GM12878 (cell line): ENCODE measurements at regions not wholly inside any gene's neighbourhood (a gene's known extent, or its start where the extent isn't known, plus 50 kb on each side); places are given as distances from the start of the nearest gene placed in this dataset.

Experiments
- ATAC-seq: fragments of 200-7000 bp; cut with Tn5 transposase; 3 replicates; pipeline ENCODE4 v1.9.1; 2020; ENCODE audit warnings: mild to moderate bottlenecking, moderate library complexity
- BruUV-seq: library from RNA; stranded (reverse); fragments of 400-500 nt; replicated peaks from 2 replicates; lab custom pipeline; 2021; lab: Mats Ljungman, UMichigan
- CTCF ChIA-PET: fragments of 300-600 bp; sonication (Branson Sonifier 250); formaldehyde crosslinking; extraction: SDS; loops from one replicate; lab custom pipeline; 2021; ENCODE audit warnings: inconsistent platforms; lab: Yijun Ruan, JAX
- POLR2A ChIA-PET: fragments of 350-600 bp; formaldehyde crosslinking; extraction: SDS; loops from one replicate; lab custom pipeline; 2021; ENCODE audit warnings: inconsistent platforms; lab: Charles Lee
- RAD21 ChIA-PET: fragments of 300-600 bp; sonication (Branson Sonifier 250); formaldehyde crosslinking; loops from one replicate; lab custom pipeline; 2023; ENCODE audit warnings: antibody characterized with exemption; ENCODE audit not compliant: unreplicated experiment; lab: Charles Lee
- SMC1A ChIA-PET: fragments of 300-600 bp; sonication (Branson Sonifier 250); formaldehyde crosslinking; loops from one replicate; lab custom pipeline; 2023; ENCODE audit not compliant: unreplicated experiment, uncharacterized antibody; lab: Charles Lee
- DNase-seq: peaks from one replicate; pipeline ENCODE4 v3.0.0-alpha.2; 2011; ENCODE audit warnings: low read depth, low spot score
- FAIRE-seq: peaks from 3 replicates; lab custom pipeline; 2011; peaks lifted over from hg19 to GRCh38; lab: Jason Lieb, UNC
- H2AFZ ChIP-seq: 2 replicates; pipeline ENCODE4 v1.6.0; 2011; ENCODE audit warnings: low read depth, low read length, control low read depth; ENCODE audit not compliant: control insufficient read depth
- H3K27ac ChIP-seq: 2 replicates; pipeline ENCODE4 v1.5.1; 2011; ENCODE audit warnings: control low read depth; ENCODE audit not compliant: control insufficient read depth, insufficient read depth
- H3K27me3 ChIP-seq, 2 experiments: replicated peaks in 1 of 2; 2 replicates each; pipeline versions ENCODE4 v1.6.0 to v1.6.1; 2011; ENCODE audit warnings: low read length in 1 of 2; ENCODE audit not compliant: control insufficient read depth in 2 of 2, insufficient read depth in 2 of 2
- H3K36me3 ChIP-seq, 2 experiments: 2 replicates each; pipeline ENCODE4 v1.5.1; 2011; ENCODE audit warnings: low read length in 1 of 2; ENCODE audit not compliant: control insufficient read depth in 2 of 2, insufficient read depth in 2 of 2
- H3K4me1 ChIP-seq: 2 replicates; pipeline ENCODE4 v1.6.1; 2011; ENCODE audit warnings: mild to moderate bottlenecking, low read length, moderate library complexity, mixed read lengths; ENCODE audit not compliant: control insufficient read depth, insufficient read depth
- H3K4me2 ChIP-seq: 2 replicates; pipeline ENCODE4 v1.6.0; 2011; ENCODE audit warnings: control low read depth; ENCODE audit not compliant: control insufficient read depth, insufficient read depth
- H3K4me3 ChIP-seq: fragments of 200-600 bp; sonication (generic); 2 replicates; pipeline ENCODE4 v1.5.1; 2016
- H3K79me2 ChIP-seq: 2 replicates; pipeline ENCODE4 v1.6.0; 2011; ENCODE audit warnings: low read length; ENCODE audit not compliant: control insufficient read depth, insufficient read depth
- H3K9ac ChIP-seq: 2 replicates; pipeline ENCODE4 v1.8.0; 2011; ENCODE audit warnings: low read length, control low read depth, mixed read lengths; ENCODE audit not compliant: control insufficient read depth, insufficient read depth
- H3K9me3 ChIP-seq: replicated peaks from 3 replicates; pipeline ENCODE4 v1.5.1; 2011; ENCODE audit warnings: mild to moderate bottlenecking, low read length; ENCODE audit not compliant: control insufficient read depth, insufficient read depth
- H4K20me1 ChIP-seq: 2 replicates; pipeline ENCODE4 v1.6.0; 2011; ENCODE audit not compliant: control insufficient read depth, insufficient read depth
- DPF2 ChIP-seq: fragments of 450-650 bp; IDR thresholded peaks from 2 replicates; pipeline ENCODE4 v1.6.1; 2017; ENCODE audit warnings: mild to moderate bottlenecking
- GABPA ChIP-seq: IDR thresholded peaks from 2 replicates; pipeline ENCODE4 v1.6.1; 2014; ENCODE audit warnings: antibody characterized with exemption, low read depth, mild to moderate bottlenecking, inconsistent platforms
- GATAD2B ChIP-seq: fragments of 450-650 bp; conservative IDR thresholded peaks from 2 replicates; pipeline ENCODE4 v1.6.1; 2017; ENCODE audit warnings: low read depth, mild to moderate bottlenecking, moderate library complexity
- KDM1A ChIP-seq: fragments of 200-600 bp; sonication (generic); IDR thresholded peaks from 2 replicates; pipeline ENCODE4 v1.6.1; 2016; ENCODE audit warnings: borderline replicate concordance
- POLR2AphosphoS2 ChIP-seq: IDR thresholded peaks from 2 replicates; pipeline ENCODE4 v1.6.1; 2011; ENCODE audit warnings: low read depth, mild to moderate bottlenecking, low read length, improper control_type of control experiment, moderate library complexity
- PRDM15 ChIP-seq: fragments of 450-650 bp; formaldehyde crosslinking; IDR thresholded peaks from 2 replicates; pipeline ENCODE4 v1.4.0; 2020; ENCODE audit warnings: mild to moderate bottlenecking, moderate library complexity
- RB1 ChIP-seq: fragments of 450-650 bp; formaldehyde crosslinking; IDR thresholded peaks from 2 replicates; pipeline ENCODE4 v1.6.1; 2017; ENCODE audit warnings: mild to moderate bottlenecking, borderline replicate concordance
- STAT1 ChIP-seq: fragments of 450-650 bp; conservative IDR thresholded peaks from 2 replicates; pipeline ENCODE4 v1.6.1; 2014; ENCODE audit warnings: antibody characterized with exemption, mild to moderate bottlenecking
- SUZ12 ChIP-seq: fragments of 200-600 bp; sonication (generic); IDR thresholded peaks from one replicate; pipeline ENCODE4 v1.6.1; 2018; ENCODE audit warnings: antibody characterized with exemption, mild to moderate bottlenecking; ENCODE audit not compliant: unreplicated experiment
- ZNF217 ChIP-seq: fragments of 450-650 bp; IDR thresholded peaks from 2 replicates; pipeline ENCODE4 v1.6.1; 2017; ENCODE audit warnings: antibody characterized with exemption, mild to moderate bottlenecking
- WGBS: methylation state at CpG from one replicate; pipeline ENCODE4 v1.1.6; 2016; ENCODE audit warnings: low lambda C conversion rate; ENCODE audit not compliant: insufficient replicate concordance, insufficient coverage; ENCODE audit errors: missing lambda C conversion rate; 5-methylcytosine and 5-hydroxymethylcytosine counted together
- in situ Hi-C: fragments of 300-500 bp; cut with MboI; formaldehyde crosslinking; loops from 9 replicates; pipeline ENCODE4 v1.14.3; 2018; ENCODE audit warnings: mixed read lengths
- intact Hi-C: fragments of 100-400 bp; cut with micrococcal nuclease; formaldehyde crosslinking; loops from one replicate; pipeline ENCODE4 v1.14.2; 2022; ENCODE audit not compliant: unreplicated experiment

- in situ Hi-C loops, result no loop called here
- POLR2A ChIA-PET, result no interaction called here
- intact Hi-C loops, result no loop called here
These were observed 1464.1 kb upstream of the FLRT2 start for GRCh38 chr14:84065811-84066210.

More at GRCh38 chr14:84065811-84066210, 1464.1 kb upstream of the FLRT2 start:
- Histone ChIP-seq H4K20me1 (no peaks in the 10 kb centered on the region), H3K9ac (no peak overlapping the region), H3K27ac (no peak overlapping the region), H3K79me2 (no peaks in the 10 kb centered on the region), H3K9me3 (no peaks in the 10 kb centered on the region), H3K36me3 (no peaks in the 10 kb centered on the region), H3K4me3 (no peak overlapping the region), H2AFZ (no peak overlapping the region), H3K4me2 (no peak overlapping the region), H3K4me1 (no peaks in the 10 kb centered on the region), H3K27me3 (no peaks in the 10 kb centered on the region)
- FAIRE-seq (no peak), ATAC-seq (no peak), DNase-seq (no peak)
- SMC1A ChIA-PET, result no interaction called here
- TF ChIP-seq DPF2 (no peak), PRDM15 (no peak), KDM1A (no peak), ZNF217 (no peak), GABPA (no peak), POLR2AphosphoS2 (no peak), SUZ12 (no peak), GATAD2B (no peak), STAT1 (no peak), RB1 (no peak)
- no TSS peak for BruUV-seq
- CTCF ChIA-PET, result no interaction called here
- RAD21 ChIA-PET, result no interaction called here
- 58% methylated on average over 5 of the region's 5 CpGs for WGBS
